Activated CD4-positive, alpha-beta T cell treated with anti-CD3 and anti-CD28 coated beads, Interleukin-2, Interleukin-4, amounts not matched to agents 100 ng/mL and 50 ng/mL, durations not matched to agents 16 hours and 8 hours (primary cell): ENCODE measurements at regions not wholly inside any gene's neighbourhood (a gene's known extent, or its start where the extent isn't known, plus 50 kb on each side); places are given as distances from the start of the nearest gene placed in this dataset.
"Not testable (repeated sequence)": the region's sequence is repeated elsewhere in the genome, so short reads cannot be mapped to it uniquely, and the experiment has no call there.

ENCODE experiments used
- DNase-seq: peaks from one replicate; pipeline ENCODE4 v3.0.0-alpha.2; 2020; ENCODE audit warnings: low spot score

GRCh38 chr6:126811321-126811720 is 307.1 kb upstream of the RSPO3 start:
- no peak for DNase-seq

- no peak for DNase-seq
These were observed 306.5 kb upstream of the RSPO3 start for GRCh38 chr6:126812010-126812409.

- DNase-seq: no peak
These were observed 305.8 kb upstream of the RSPO3 start for GRCh38 chr6:126812651-126813050.

- DNase-seq: no peak
These were observed 297.8 kb upstream of the RSPO3 start for GRCh38 chr6:126820634-126821033.

- DNase-seq: no peak
These were observed 296.8 kb upstream of the RSPO3 start for GRCh38 chr6:126821706-126822105.

- no peak for DNase-seq
These were observed 294.2 kb upstream of the RSPO3 start for GRCh38 chr6:126824226-126824625.

- no peak for DNase-seq
These were observed 293.7 kb upstream of the RSPO3 start for GRCh38 chr6:126824815-126825214.

GRCh38 chr6:126826166-126826714 is 292.2 kb upstream of the RSPO3 start:
- DNase-seq: no peak

- DNase-seq: no peak
These were observed 287.0 kb upstream of the RSPO3 start for GRCh38 chr6:126831461-126831860.

GRCh38 chr6:126842769-126843168 is 275.7 kb upstream of the RSPO3 start:
- no peak for DNase-seq

GRCh38 chr6:126848119-126848518 is 270.4 kb upstream of the RSPO3 start:
- no peak for DNase-seq

GRCh38 chr6:126867641-126868040 is 250.8 kb upstream of the RSPO3 start:
- DNase-seq: no peak

- no peak for DNase-seq
These were observed 245.1 kb upstream of the RSPO3 start for GRCh38 chr6:126873351-126873750.

GRCh38 chr6:126873791-126874190 is 244.7 kb upstream of the RSPO3 start:
- DNase-seq: no peak

GRCh38 chr6:126876446-126876845 is 242.0 kb upstream of the RSPO3 start:
- DNase-seq: no peak

- no peak for DNase-seq
These were observed 237.5 kb upstream of the RSPO3 start for GRCh38 chr6:126880964-126881363.

GRCh38 chr6:126886106-126886505 is 232.4 kb upstream of the RSPO3 start:
- DNase-seq: no peak

- no peak for DNase-seq
These were observed 229.4 kb upstream of the RSPO3 start for GRCh38 chr6:126888727-126889725.

- DNase-seq: no peak
These were observed 228.4 kb upstream of the RSPO3 start for GRCh38 chr6:126890055-126890454.

GRCh38 chr6:126891158-126891557 is 227.3 kb upstream of the RSPO3 start:
- no peak for DNase-seq

- DNase-seq: not testable (repeated sequence)
These were observed 225.6 kb upstream of the RSPO3 start for GRCh38 chr6:126892869-126893268.

GRCh38 chr6:126897758-126898157 is 220.7 kb upstream of the RSPO3 start:
- DNase-seq: no peak

GRCh38 chr6:126904176-126904575 is 214.3 kb upstream of the RSPO3 start:
- DNase-seq: no peak

GRCh38 chr6:126905917-126906316 is 212.6 kb upstream of the RSPO3 start:
- no peak for DNase-seq
